ENCODE measurements at regions not wholly inside any gene's neighbourhood (a gene's known extent, or its start where the extent isn't known, plus 50 kb on each side); places are given as distances from the start of the nearest gene placed in this dataset.

DNA sequence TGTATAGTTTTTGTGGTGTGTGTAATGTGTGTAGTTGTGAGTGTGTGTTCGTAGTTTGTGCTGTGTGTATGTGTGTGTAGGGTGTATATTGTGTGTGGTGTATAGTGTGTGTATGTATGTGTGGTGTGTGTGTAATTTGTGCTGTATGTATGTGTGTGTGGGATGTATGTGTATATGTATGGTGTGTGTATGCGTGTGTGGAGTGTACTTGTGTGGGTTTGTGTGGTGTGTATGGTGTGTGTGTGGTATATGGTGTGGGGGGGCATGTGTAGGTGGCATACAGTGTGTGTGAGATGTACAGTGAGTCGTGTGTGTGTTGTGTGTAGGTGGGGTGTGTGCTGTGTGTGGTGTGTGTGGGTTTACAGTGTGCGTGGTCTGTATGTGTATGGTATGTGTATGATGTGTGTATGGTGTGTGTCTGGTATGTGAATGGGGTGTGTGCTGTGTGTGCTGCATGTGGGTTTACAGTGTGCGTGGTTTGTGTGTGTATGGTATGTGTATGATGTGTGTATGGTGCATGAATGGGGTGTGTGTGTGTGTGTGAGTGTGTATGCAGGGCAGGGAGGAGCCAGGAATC, 125.2 kb downstream of the GADD45G start:
- Histone ChIP-seq H3K14ac (ENCODE audit: low read length in 2 of 2) (peak overlapping the region in 1 of 2 experiments; percentile 99), H3K4ac (ENCODE audit: low read depth in 1 of 2, low read length in 2 of 2) (peak overlapping the region; percentile 73 to 93), H2AFZ (ENCODE audit: low read depth, low read length) (no peak overlapping the region), H4K8ac (ENCODE audit: low read length) (peak overlapping the region; percentile 89), H3K79me1 (replicated peaks; ENCODE audit: low read length, poor library complexity, severe bottlenecking) (no peaks in the 10 kb centered on the region), H2AK5ac (ENCODE audit: low read length, severe bottlenecking) (no peak overlapping the region), H3K4me2 (ENCODE audit: low read length, poor library complexity, severe bottlenecking) (no peak overlapping the region), H3K4me1 (ENCODE audit: control insufficient read depth, insufficient read depth, low read depth, low read length) (peaks cover 9% of the 10 kb centered on the region), H2BK15ac (ENCODE audit: low read depth, poor library complexity, severe bottlenecking) (peak overlapping the region; percentile 91), H2BK12ac (ENCODE audit: low read length in 2 of 2) (peak overlapping the region; percentile 99 to 100), H3K18ac (ENCODE audit: low read depth in 1 of 2, low read length in 2 of 2) (peak overlapping the region; percentile 4 to 100), H2BK120ac (ENCODE audit: low read depth, low read length) (peak overlapping the region; percentile 9), H3K9me3 (ENCODE audit: control insufficient read depth, low read length) (no peaks in the 10 kb centered on the region), H3K27ac (ENCODE audit: low read length, poor library complexity, severe bottlenecking) (no peak overlapping the region), H3K4me3 (ENCODE audit: insufficient read depth in 1 of 2, low read depth in 1 of 2, low read length in 2 of 2) (no peak overlapping the region), H3K27me3 (ENCODE audit: control insufficient read depth in 1 of 2, insufficient read depth in 1 of 2, low read length in 2 of 2) (peaks cover 30% of the 10 kb centered on the region in 2 experiments), H3K36me3 (ENCODE audit: control insufficient read depth in 1 of 2, insufficient read depth in 2 of 2, low read depth in 1 of 2, low read length in 2 of 2) (no peaks in the 10 kb centered on the region), H2BK5ac (ENCODE audit: low read depth, low read length, poor library complexity, severe bottlenecking) (no peak overlapping the region), H3K23ac (ENCODE audit: low read length in 2 of 2) (no peak overlapping the region), H3K9ac (ENCODE audit: low read length) (no peak overlapping the region), H4K91ac (ENCODE audit: low read length) (peak overlapping the region; percentile 95)
- DNase-seq = peak; percentile 52
- WGBS = 73% methylated on average over 5 of the region's 5 CpGs

DNA sequence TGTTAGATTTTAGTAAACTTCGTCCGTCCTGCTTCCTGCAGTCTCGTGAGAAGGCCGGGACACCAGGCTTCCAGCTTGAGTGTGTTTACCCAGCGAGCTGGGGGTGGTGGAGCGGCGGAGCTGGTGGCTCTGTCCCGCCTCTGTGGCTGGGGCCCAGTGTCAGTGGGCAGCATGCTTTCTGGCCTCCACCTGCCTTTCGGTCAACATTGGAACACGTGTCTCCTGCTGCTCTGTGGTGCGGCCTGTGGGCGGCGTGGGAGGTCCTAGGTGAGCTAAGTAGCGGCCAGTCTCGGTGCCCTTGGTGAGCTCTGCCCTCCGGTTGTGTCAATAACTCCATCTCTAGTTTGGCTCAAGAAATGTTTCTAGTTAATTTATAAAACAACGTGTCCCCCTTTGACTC, 125.9 kb downstream of the GADD45G start:
- Histone ChIP-seq H3K4me1 (ENCODE audit: control insufficient read depth, insufficient read depth, low read depth, low read length) (peaks cover 9% of the 10 kb centered on the region), H3K9me3 (ENCODE audit: control insufficient read depth, low read length) (no peaks in the 10 kb centered on the region), H2BK12ac (ENCODE audit: low read length in 2 of 2) (peak overlapping the region; percentile 34 to 46), H2BK5ac (ENCODE audit: low read depth, low read length, poor library complexity, severe bottlenecking) (no peak overlapping the region), H3K36me3 (ENCODE audit: control insufficient read depth in 1 of 2, insufficient read depth in 2 of 2, low read depth in 1 of 2, low read length in 2 of 2) (no peaks in the 10 kb centered on the region), H3K79me1 (replicated peaks; ENCODE audit: low read length, poor library complexity, severe bottlenecking) (no peaks in the 10 kb centered on the region), H3K9ac (ENCODE audit: low read length) (no peak overlapping the region), H4K91ac (ENCODE audit: low read length) (peak overlapping the region; percentile 48), H2BK15ac (ENCODE audit: low read depth, poor library complexity, severe bottlenecking) (no peak overlapping the region), H3K4me2 (ENCODE audit: low read length, poor library complexity, severe bottlenecking) (no peak overlapping the region), H3K18ac (ENCODE audit: low read depth in 1 of 2, low read length in 2 of 2) (peak overlapping the region in 1 of 2 experiments; percentile 71), H3K14ac (ENCODE audit: low read length in 2 of 2) (no peak overlapping the region), H3K27me3 (ENCODE audit: control insufficient read depth in 1 of 2, insufficient read depth in 1 of 2, low read length in 2 of 2) (peaks cover 30 to 36% of the 10 kb centered on the region in 2 experiments), H3K23ac (ENCODE audit: low read length in 2 of 2) (no peak overlapping the region), H2AFZ (ENCODE audit: low read depth, low read length) (no peak overlapping the region), H4K8ac (ENCODE audit: low read length) (peak overlapping the region; percentile 70), H3K4ac (ENCODE audit: low read depth in 1 of 2, low read length in 2 of 2) (peak overlapping the region; percentile 8 to 24), H3K27ac (ENCODE audit: low read length, poor library complexity, severe bottlenecking) (no peak overlapping the region), H3K4me3 (ENCODE audit: insufficient read depth in 1 of 2, low read depth in 1 of 2, low read length in 2 of 2) (no peak overlapping the region), H2BK120ac (ENCODE audit: low read depth, low read length) (peak overlapping the region; percentile 50), H2AK5ac (ENCODE audit: low read length, severe bottlenecking) (no peak overlapping the region)
- 50% methylated on average over 16 of the region's 17 CpGs for WGBS
- peak; percentile 67 for DNase-seq

DNA sequence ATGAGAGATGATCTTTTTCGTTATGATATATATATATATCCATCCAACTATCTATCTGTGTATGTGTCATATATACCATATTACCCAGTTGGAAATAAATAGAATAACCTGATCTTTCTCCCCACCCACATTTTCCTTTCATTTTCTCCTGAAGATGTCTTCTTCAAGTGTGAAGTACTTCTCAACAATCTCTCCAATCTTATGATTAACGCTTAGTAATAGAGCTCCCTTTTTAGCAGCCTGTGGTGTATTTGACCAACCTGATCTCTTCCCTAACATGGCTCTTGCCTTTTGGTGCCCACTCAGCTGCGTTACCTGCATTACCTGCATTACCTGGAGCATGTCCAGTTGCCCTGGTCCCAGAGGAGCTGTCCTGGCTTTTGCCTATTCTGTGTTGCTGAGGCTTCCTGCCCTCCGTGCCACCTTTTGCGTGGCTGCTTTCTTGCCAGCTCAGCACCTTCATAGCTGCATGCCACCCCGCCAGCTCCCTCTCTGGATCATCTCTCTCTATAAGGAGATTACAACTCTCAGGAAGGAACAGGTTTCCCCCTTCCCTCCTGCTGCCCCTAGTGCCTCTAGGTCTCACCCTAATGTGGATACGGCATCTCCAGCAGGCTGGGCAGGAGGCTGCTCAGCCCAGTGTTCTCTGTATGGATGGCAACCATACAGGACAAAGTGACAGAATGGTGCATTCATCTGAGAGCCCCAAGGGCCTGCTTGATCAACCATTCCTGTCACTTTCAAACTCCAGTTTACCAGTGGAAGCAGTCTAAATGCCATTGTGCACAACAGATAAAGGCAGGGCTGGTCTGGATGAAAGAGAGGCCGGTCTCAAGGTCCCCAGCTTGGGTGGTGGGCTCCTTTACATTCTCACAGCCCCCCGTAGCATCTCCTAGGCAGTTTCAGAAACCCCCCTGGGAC, 126.7 kb downstream of the GADD45G start:
- peak overlapping the region; percentile 48 for H4K91ac ChIP-seq (ENCODE audit: low read length)
- H2AK5ac ChIP-seq (ENCODE audit: low read length, severe bottlenecking) = no peak overlapping the region
- peaks cover 9% of the 10 kb centered on the region for H3K4me1 ChIP-seq (ENCODE audit: control insufficient read depth, insufficient read depth, low read depth, low read length)
- no peak overlapping the region for H3K23ac ChIP-seq (ENCODE audit: low read length in 2 of 2)
- peak overlapping the region; percentile 21 for H4K8ac ChIP-seq (ENCODE audit: low read length)
- H3K9me3 ChIP-seq (ENCODE audit: control insufficient read depth, low read length) = no peaks in the 10 kb centered on the region
- H2AFZ ChIP-seq (ENCODE audit: low read depth, low read length) = no peak overlapping the region
- no peak overlapping the region for H3K27ac ChIP-seq (ENCODE audit: low read length, poor library complexity, severe bottlenecking)
- no peaks in the 10 kb centered on the region for H3K79me1 ChIP-seq (replicated peaks; ENCODE audit: low read length, poor library complexity, severe bottlenecking)
- peak overlapping the region; percentile 6 to 63 for H3K4ac ChIP-seq (ENCODE audit: low read depth in 1 of 2, low read length in 2 of 2)
- H3K9ac ChIP-seq (ENCODE audit: low read length) = no peak overlapping the region
- H3K18ac ChIP-seq (ENCODE audit: low read depth in 1 of 2, low read length in 2 of 2) = peak overlapping the region; percentile 34 to 69
- H3K36me3 ChIP-seq (ENCODE audit: control insufficient read depth in 1 of 2, insufficient read depth in 2 of 2, low read depth in 1 of 2, low read length in 2 of 2) = no peaks in the 10 kb centered on the region
- no peak for DNase-seq
- no peak overlapping the region for H2BK15ac ChIP-seq (ENCODE audit: low read depth, poor library complexity, severe bottlenecking)
- 85% methylated on average over 7 of the region's 9 CpGs for WGBS
- H2BK120ac ChIP-seq (ENCODE audit: low read depth, low read length) = peak overlapping the region; percentile 65
- H3K4me3 ChIP-seq (ENCODE audit: insufficient read depth in 1 of 2, low read depth in 1 of 2, low read length in 2 of 2) = no peak overlapping the region
- peak overlapping the region; percentile 65 to 73 for H2BK12ac ChIP-seq (ENCODE audit: low read length in 2 of 2)
- H3K4me2 ChIP-seq (ENCODE audit: low read length, poor library complexity, severe bottlenecking) = no peak overlapping the region
- no peak overlapping the region for H2BK5ac ChIP-seq (ENCODE audit: low read depth, low read length, poor library complexity, severe bottlenecking)
- H3K27me3 ChIP-seq (ENCODE audit: control insufficient read depth in 1 of 2, insufficient read depth in 1 of 2, low read length in 2 of 2) = peaks cover 36 to 37% of the 10 kb centered on the region in 2 experiments
- peak overlapping the region in 1 of 2 experiments; percentile 74 for H3K14ac ChIP-seq (ENCODE audit: low read length in 2 of 2)

DNA sequence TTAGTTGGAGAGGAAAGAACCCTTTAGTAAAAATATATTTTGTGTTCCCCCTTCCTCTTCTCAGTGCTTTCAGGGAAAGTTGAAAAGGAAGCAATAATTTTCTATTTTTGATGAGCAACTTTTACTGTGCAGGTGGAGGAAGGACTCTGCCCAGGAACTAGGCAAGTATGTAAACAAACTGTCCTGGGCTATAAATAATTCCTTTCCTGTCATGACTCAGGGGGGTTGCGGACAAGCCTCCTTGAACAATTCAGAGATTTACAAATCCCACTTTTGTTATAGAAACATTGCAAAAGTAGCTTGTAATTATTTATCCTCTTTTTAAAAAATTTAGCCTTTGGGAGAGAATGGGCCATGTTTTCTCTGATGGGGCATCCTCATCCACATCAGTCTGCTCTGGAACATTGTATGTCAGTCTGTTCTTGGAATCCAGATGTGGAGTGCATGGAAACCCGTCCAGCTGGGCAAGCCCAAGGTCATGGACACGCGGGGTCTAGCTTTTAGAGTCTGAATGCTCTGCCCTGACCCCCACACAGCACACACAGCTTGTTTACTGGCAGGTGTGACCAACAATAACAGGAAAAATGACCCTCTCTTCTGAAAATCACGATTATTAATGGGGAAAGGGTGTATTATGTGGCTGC, 127.6 kb downstream of the GADD45G start:
- no peaks in the 10 kb centered on the region for H3K9me3 ChIP-seq (ENCODE audit: control insufficient read depth, low read length)

More for the DNA sequence above, 127.6 kb downstream of the GADD45G start:
- H2BK120ac ChIP-seq (ENCODE audit: low read depth, low read length) = no peak overlapping the region
- H3K18ac ChIP-seq (ENCODE audit: low read depth in 1 of 2, low read length in 2 of 2) = peak overlapping the region in 1 of 2 experiments; percentile 92
- no peak overlapping the region for H3K4me2 ChIP-seq (ENCODE audit: low read length, poor library complexity, severe bottlenecking)
- H3K9ac ChIP-seq (ENCODE audit: low read length) = no peak overlapping the region
- peaks cover 9% of the 10 kb centered on the region for H3K4me1 ChIP-seq (ENCODE audit: control insufficient read depth, insufficient read depth, low read depth, low read length)
- no peak overlapping the region for H3K4me3 ChIP-seq (ENCODE audit: insufficient read depth in 1 of 2, low read depth in 1 of 2, low read length in 2 of 2)
- no peaks in the 10 kb centered on the region for H3K79me1 ChIP-seq (replicated peaks; ENCODE audit: low read length, poor library complexity, severe bottlenecking)
- H3K14ac ChIP-seq (ENCODE audit: low read length in 2 of 2) = peak overlapping the region in 1 of 2 experiments; percentile 51
- no peak overlapping the region for H3K4ac ChIP-seq (ENCODE audit: low read depth in 1 of 2, low read length in 2 of 2)
- H2AK5ac ChIP-seq (ENCODE audit: low read length, severe bottlenecking) = no peak overlapping the region
- H3K36me3 ChIP-seq (ENCODE audit: control insufficient read depth in 1 of 2, insufficient read depth in 2 of 2, low read depth in 1 of 2, low read length in 2 of 2) = no peaks in the 10 kb centered on the region
- H2AFZ ChIP-seq (ENCODE audit: low read depth, low read length) = no peak overlapping the region
- no peak overlapping the region for H2BK15ac ChIP-seq (ENCODE audit: low read depth, poor library complexity, severe bottlenecking)
- DNase-seq = peak; percentile 58
- H4K91ac ChIP-seq (ENCODE audit: low read length) = no peak overlapping the region
- H3K23ac ChIP-seq (ENCODE audit: low read length in 2 of 2) = no peak overlapping the region
- no peak overlapping the region for H3K27ac ChIP-seq (ENCODE audit: low read length, poor library complexity, severe bottlenecking)
- peak overlapping the region in 1 of 2 experiments; percentile 97 for H2BK12ac ChIP-seq (ENCODE audit: low read length in 2 of 2)
- H4K8ac ChIP-seq (ENCODE audit: low read length) = peak overlapping the region; percentile 45
- WGBS = 0% methylated on average over 4 of the region's 5 CpGs
- peaks cover 39 to 40% of the 10 kb centered on the region in 2 experiments for H3K27me3 ChIP-seq (ENCODE audit: control insufficient read depth in 1 of 2, insufficient read depth in 1 of 2, low read length in 2 of 2)
- H2BK5ac ChIP-seq (ENCODE audit: low read depth, low read length, poor library complexity, severe bottlenecking) = no peak overlapping the region
